Activated CD8-positive, alpha-beta memory T cell treated with anti-CD3 and anti-CD28 coated beads for 36 hours (primary cell): ENCODE measurements at regions not wholly inside any gene's neighbourhood (a gene's known extent, or its start where the extent isn't known, plus 50 kb on each side); places are given as distances from the start of the nearest gene placed in this dataset.

Experiments used
- CTCF ChIA-PET: fragments of 350-600 bp; sonication (Branson Sonifier 250); formaldehyde crosslinking; loops from one replicate; lab custom pipeline; 2021; ENCODE audit warnings: antibody characterized with exemption; lab: Charles Lee
- POLR2A ChIA-PET: fragments of 350-600 bp; sonication (Branson Sonifier 250); formaldehyde crosslinking; loops from one replicate; lab custom pipeline; 2021; ENCODE audit warnings: antibody characterized with exemption; lab: Charles Lee

- POLR2A ChIA-PET, result no interaction called here
- CTCF ChIA-PET, result no interaction called here
Measured at GRCh38 chr13:78182813-78183212, 264.2 kb upstream of the EDNRB start.

- ChIA-PET CTCF (no interaction called here), POLR2A (no interaction called here)
Measured at GRCh38 chr13:78177306-78177705, 258.7 kb upstream of the EDNRB start.

DNA sequence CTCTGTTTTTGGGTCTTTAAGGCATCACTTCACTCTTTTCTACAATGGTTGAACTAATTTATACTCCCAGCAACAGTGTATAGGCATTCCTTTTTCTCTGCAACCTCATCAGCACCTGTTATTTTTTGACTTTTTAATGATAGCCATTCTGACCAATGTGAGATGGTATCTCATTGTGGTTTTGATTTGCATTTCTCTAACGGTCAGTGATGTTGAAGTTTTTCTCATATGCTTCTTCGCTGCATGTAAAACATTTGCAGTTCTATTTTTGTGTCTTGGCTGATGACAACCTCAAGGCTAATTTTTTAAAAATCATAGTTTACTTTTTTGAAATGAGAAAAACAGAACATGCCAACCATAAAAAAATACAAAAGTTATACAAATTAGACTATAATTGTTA lies 258.2 kb upstream of the EDNRB start:
- ChIA-PET CTCF (no interaction called here), POLR2A (no interaction called here)

GRCh38 chr13:78169386-78169785 lies 250.8 kb upstream of the EDNRB start:
- POLR2A ChIA-PET, result no interaction called here
- CTCF ChIA-PET, result no interaction called here

DNA sequence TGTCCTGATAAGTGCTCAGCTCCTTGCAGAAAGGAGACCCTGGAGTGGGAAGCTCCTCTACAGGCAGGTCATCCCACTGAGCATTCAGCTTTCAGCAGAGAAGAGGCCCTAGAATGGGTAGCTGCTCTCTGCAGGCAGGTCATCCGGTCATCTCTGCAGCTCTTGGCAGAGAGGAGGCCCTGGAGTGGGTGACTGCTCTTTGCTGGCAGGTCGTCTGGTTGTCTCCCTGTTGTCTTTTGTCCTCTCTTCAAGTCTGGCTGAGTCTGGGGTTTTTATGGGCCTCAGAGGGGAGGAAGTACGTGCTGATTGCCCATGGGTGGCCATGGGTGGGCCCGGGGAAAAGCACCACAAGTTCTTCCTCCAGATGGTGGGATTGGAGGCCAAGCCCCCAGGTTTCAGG lies 250.3 kb upstream of the EDNRB start:
- ChIA-PET CTCF (no interaction called here), POLR2A (no interaction called here)

GRCh38 chr13:78161266-78161665 lies 242.6 kb upstream of the EDNRB start:
- ChIA-PET CTCF (no interaction called here), POLR2A (no interaction called here)

DNA sequence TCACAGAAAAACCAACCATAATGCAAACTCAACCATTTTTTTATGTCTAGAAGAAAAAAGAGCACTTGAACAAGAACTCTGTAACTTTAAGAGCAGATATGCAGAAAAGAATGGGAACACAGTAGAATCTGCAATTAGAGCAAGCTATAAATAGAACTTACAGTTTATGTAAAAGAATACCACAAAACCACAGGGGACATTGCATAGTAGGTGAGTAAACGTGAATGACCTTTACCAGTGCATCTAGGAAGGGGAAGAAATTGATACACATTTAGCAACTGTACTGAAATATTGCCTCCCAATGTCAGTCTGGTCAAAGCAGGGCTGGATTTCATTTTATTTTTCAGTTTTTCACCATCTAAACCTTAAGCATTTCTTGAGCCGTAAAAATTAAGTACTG lies 242.2 kb upstream of the EDNRB start:
- CTCF ChIA-PET, result no interaction called here
- POLR2A ChIA-PET, result no interaction called here

GRCh38 chr13:78152415-78152814 lies 233.8 kb upstream of the EDNRB start:
- ChIA-PET POLR2A (no interaction called here), CTCF (no interaction called here)

- CTCF ChIA-PET, result interaction anchor here (0.9 kb wide), 1 partner anchor 13 kb away, joined by 3 read pairs; no protein-coding TSS in a partner anchor
- POLR2A ChIA-PET, result no interaction called here
Measured at GRCh38 chr13:78147905-78148304, 229.3 kb upstream of the EDNRB start.

- CTCF ChIA-PET, result no interaction called here
Measured at GRCh38 chr13:78145276-78145675, 226.6 kb upstream of the EDNRB start.

GRCh38 chr13:78139765-78140164 lies 221.1 kb upstream of the EDNRB start:
- ChIA-PET POLR2A (no interaction called here), CTCF (interaction anchor here (1.7 kb wide), 1 partner anchor 839 kb away, joined by 4 read pairs; no protein-coding TSS in a partner anchor)

More at GRCh38 chr13:78145276-78145675, 226.6 kb upstream of the EDNRB start:
- POLR2A ChIA-PET, result no interaction called here

GRCh38 chr13:78138756-78139155 lies 220.1 kb upstream of the EDNRB start:
- ChIA-PET POLR2A (no interaction called here), CTCF (interaction anchor here (1.4 to 1.8 kb wide), 2 partner anchors 13 to 837 kb away, joined by 5 read pairs; no protein-coding TSS in a partner anchor)

GRCh38 chr13:78137404-78138142 lies 218.9 kb upstream of the EDNRB start:
- ChIA-PET CTCF (interaction anchor here (0.6 to 1.8 kb wide), 5 partner anchors 14 to 841 kb away, joined by 3 to 5 read pairs (median 4); no protein-coding TSS in a partner anchor), POLR2A (no interaction called here)

DNA sequence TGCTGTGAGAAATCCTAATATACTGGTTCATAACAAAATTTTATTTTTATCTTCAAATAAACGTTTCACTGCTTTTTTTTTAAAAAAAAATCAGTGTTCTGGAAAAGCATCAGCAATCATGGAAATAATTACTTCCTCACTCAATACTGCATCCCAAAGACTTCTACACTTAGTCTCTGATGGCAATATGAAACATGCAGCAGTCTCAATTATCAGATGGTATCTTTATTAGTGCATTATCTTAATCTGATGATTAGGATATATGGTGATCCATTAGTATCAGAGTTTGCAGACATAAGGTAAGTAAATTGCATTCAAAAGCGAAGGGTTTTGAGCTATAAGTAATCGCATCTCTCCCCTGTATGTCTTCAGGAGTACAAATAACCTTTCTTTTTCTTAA lies 218.3 kb upstream of the EDNRB start:
- ChIA-PET POLR2A (no interaction called here), CTCF (interaction anchor here (0.6 to 1.8 kb wide), 3 partner anchors 247 to 839 kb away, joined by 3 to 5 read pairs (median 4); no protein-coding TSS in a partner anchor)

GRCh38 chr13:78133511-78133910 lies 214.9 kb upstream of the EDNRB start:
- ChIA-PET CTCF (no interaction called here), POLR2A (no interaction called here)

DNA sequence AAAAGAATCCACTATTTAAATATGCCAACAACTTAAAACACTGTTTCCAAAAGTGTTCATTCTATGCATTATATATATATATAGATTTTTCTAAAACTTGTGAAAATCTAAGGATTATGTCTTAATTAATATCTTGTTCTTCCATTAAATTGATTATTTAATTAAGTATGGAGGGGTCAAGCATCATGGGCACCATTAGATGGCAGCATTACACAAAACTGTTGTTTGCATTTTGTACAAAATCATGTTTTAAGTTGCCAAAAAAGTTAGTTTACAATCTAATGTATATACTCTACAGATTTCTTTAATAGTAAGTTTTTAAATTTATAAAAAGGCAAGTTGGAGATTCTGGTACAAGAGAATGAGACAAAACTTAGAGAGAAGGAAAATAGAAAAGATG lies 213.2 kb upstream of the EDNRB start:
- CTCF ChIA-PET, result no interaction called here
- POLR2A ChIA-PET, result no interaction called here

- CTCF ChIA-PET, result no interaction called here
- POLR2A ChIA-PET, result no interaction called here
Measured at GRCh38 chr13:78131346-78131745, 212.7 kb upstream of the EDNRB start.

DNA sequence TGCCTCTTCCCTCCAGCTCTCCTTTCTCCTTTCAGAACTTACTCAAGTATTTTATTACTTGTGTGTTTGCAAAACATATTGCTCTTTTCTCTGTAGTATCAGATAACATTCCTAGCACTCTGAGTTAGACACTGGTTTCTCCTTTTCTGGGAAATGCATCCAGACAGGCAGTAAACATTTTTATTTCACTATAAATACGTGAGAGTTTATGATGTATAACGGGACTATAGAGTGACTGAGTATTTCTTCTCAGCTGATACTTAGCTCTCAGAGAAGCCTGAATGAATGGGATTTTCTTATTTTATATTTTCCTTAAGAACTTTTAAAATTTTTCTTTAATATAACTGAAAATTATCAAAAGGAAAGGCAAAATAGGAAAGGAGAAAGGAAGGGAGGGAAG lies 211.2 kb upstream of the EDNRB start:
- CTCF ChIA-PET, result no interaction called here
- POLR2A ChIA-PET, result no interaction called here

- ChIA-PET CTCF (no interaction called here), POLR2A (no interaction called here)
Measured at GRCh38 chr13:78129359-78129758, 210.7 kb upstream of the EDNRB start.

DNA sequence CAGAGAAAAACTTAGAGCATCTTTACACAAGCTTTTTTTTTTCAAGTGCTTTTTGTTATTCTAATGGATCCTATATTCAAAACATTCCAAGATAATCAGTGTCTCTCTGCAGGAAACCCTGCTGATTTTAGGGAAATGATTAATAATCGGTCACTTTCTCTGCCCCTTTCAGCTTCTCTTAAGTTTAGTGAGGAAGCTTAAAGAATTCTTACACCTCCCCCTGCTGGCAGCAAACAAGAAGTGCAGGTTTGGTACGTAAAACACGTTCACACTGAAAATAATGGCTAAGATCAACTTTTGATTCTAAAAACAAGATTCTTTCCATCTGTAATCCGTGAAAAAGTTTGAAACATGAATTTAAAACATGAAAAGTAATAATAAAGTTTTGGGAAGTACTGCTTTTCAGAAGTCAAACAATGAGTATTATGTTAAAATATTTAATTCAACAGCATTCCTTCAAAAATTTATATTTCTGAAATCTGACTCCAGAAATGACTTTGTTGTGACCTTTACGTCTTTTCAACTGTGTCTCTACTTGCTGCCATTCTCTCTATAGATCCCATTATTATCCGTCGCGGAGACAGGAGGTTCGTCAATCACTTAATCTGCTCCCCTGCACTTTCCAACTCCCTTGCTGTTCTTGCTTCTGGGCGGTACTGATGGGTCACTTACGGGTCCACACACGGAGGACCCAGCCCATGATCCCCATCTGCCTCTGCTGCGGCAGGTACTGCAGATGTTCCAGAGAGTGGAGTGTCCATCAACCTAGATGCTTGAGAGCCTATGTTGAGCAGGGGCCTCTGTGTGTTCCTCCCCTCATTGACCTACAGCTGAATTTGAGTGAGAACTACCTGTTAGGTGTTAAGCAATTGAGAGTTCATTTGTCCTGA lies 203.1 kb upstream of the EDNRB start:
- CTCF ChIA-PET, result interaction anchor here (0.7 to 1.3 kb wide), 5 partner anchors 303 to 360 kb away, joined by 3 to 5 read pairs (median 4); no protein-coding TSS in a partner anchor
- POLR2A ChIA-PET, result no interaction called here
